ENCODE measurements at regions not wholly inside any gene's neighbourhood (a gene's known extent, or its start where the extent isn't known, plus 50 kb on each side); places are given as distances from the start of the nearest gene placed in this dataset.

- DNase-seq (ENCODE audit: low spot score) = no peak
Measured at GRCh38 chr12:127275416-127275815, 991.6 kb upstream of the TMEM132C start.

- peak; percentile 51 for DNase-seq (ENCODE audit: low spot score)
Measured at GRCh38 chr12:127277882-127278281, 989.1 kb upstream of the TMEM132C start.

GRCh38 chr12:127278351-127278750 lies 988.6 kb upstream of the TMEM132C start:
- DNase-seq (ENCODE audit: low spot score) = peak; percentile 64

GRCh38 chr12:127280393-127281275 lies 986.3 kb upstream of the TMEM132C start:
- DNase-seq (ENCODE audit: low spot score) = no peak

- DNase-seq (ENCODE audit: low spot score) = no peak
Measured at GRCh38 chr12:127282786-127283565, 984.0 kb upstream of the TMEM132C start.

DNA sequence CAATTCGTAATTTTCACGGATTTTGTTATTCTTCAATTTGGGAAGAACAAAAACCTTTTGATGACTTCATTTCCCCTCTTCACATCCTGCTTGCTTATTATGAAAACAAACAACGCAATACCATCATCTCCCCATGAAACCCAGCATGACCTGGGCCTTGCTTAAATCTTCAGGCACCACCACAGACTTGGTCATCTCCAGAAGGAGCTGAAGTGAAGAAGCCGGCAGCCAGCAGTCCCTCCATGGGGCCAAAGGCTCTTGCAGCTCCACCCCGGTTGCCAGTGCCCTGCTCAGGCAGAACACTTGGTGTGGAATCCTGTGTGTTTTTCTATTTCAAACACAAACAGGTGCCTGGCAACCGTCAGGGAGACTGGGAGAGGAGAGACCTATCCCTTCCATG lies 982.9 kb upstream of the TMEM132C start:
- peak; percentile 45 for DNase-seq (ENCODE audit: low spot score)

DNA sequence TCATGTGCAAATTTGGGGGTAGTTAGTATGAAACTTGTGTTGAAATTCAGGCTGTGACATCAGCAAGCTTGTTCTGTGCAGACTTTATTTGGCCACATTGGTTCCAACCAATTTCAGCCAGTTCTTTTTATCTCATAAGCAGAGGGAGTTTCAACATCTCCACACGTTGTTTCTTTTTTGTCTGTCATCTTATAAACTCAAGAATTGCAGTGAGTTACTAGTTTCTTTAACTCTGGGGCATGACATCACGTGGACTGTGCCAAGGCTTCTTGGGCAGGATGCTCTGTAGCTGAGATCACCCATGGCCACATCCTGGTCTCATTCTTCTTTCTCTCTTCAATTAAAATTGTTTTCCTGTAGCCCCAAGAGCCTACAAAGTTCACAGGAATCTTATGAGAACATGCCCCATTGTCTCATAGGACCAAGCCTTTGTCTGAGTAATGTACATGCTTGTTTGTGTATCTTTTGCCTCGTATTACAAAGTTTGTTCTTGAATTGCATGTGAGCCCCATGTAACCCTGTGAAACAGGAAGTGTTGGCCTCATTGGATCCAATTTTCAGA lies 982.0 kb upstream of the TMEM132C start:
- no peak for DNase-seq (ENCODE audit: low spot score)

DNA sequence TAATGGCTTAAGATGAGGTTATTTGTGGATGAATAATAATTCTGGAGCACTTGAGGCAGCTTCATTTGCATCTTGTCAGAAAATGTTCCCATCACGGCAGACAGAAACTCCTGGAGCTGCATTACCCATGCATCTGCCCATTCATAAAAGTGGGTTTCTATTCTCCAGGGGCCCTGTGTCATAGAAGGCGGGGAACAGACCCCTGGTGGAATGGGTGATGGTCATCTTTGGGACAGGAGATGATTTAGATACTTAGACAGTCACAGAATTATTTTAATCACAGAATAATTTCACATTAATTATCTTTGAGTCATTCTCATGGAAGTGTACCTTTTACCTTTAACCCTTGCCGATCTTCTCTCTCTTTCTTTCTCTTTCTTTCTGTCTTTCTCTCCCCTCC lies 980.7 kb upstream of the TMEM132C start:
- no peak for DNase-seq (ENCODE audit: low spot score)

DNA sequence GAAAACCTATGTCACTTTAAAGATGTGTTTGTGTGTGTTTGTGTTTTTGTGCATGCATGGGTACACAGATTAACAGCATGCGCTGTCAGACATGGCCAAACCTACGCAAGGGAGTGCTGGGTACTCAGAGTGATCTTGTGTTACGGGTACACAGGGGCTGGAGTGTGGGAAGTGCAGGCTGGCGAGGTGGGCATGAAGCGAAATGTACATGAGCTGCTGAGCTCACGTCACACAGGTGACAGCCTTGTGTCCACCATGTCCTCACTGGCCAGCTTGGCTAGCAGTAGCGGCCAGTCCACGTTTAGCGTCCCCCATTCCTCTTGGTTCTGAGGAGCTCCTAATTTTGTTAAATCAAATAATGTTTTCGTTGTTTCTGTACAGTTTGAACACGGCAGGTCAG lies 979.7 kb upstream of the TMEM132C start:
- peak; percentile 47 for DNase-seq (ENCODE audit: low spot score)

DNA sequence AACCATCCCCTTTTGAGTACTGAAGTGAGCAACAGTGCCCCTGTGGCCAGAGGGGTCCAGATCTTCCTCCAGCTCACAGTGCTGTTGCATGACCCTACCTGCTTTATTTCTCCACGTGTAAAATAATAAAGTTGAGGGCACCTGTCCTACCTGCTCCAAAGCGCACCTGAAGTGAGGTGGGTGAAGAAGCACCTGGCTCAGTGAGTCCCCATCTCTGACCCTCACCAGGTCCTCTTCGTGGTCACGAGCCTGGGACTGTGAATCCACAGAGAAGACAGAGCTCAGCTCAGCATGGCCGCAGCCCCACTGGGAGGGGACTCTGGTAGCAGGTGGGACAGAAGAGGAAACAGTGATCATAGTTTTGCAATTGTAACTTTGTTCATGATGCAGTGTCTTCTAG lies 976.7 kb upstream of the TMEM132C start:
- peak; percentile 16 for DNase-seq (ENCODE audit: low spot score)

GRCh38 chr12:127292736-127293135 lies 974.2 kb upstream of the TMEM132C start:
- DNase-seq (ENCODE audit: low spot score) = peak; percentile 51

- peak; percentile 78 for DNase-seq (ENCODE audit: low spot score)
Measured at GRCh38 chr12:127293507-127294310, 973.3 kb upstream of the TMEM132C start.

GRCh38 chr12:127294651-127295210 lies 972.2 kb upstream of the TMEM132C start:
- peak; percentile 47 for DNase-seq (ENCODE audit: low spot score)

DNA sequence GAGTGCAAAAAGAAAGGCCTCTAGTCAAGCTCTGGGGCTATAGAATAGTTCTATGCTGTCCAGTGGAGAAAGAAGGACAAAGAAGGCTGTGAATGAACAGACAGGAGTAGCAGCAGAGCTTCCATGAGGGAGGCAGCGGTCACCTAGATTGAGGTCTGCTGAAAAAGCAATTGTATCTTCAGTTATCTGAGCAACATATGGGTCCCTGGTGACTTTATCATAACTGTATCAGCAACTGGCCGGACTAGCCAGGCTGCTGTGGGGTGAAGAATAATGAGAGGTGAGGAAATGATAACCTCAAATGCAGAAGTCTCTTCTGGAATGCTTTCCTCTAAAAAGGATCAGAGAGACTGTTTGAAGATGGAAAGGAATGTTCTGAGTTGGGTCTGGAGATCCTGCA lies 971.3 kb upstream of the TMEM132C start:
- peak; percentile 14 for DNase-seq (ENCODE audit: low spot score)

- DNase-seq (ENCODE audit: low spot score) = no peak
Measured at GRCh38 chr12:127296591-127296990, 970.4 kb upstream of the TMEM132C start.

DNA sequence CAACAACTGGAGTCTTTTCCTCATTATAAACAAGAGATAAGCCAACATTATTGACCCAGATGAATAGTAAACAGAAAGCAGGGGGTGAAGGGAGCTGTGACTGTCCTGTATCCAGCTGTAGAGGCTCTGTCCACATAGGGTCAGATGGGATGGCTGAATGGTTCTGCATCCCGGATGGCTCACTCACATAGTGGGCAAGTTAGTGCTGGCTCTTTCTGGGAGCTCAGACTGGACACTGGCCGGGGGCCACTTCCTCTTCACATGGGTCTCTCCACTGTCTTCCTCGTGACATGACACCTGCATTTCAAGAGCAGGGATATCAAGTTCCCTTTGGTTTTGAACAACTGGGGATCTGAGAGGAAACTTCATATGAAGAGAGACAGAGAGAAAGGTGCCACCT lies 969.6 kb upstream of the TMEM132C start:
- DNase-seq (ENCODE audit: low spot score) = peak; percentile 37

- peak; percentile 2 for DNase-seq (ENCODE audit: low spot score)
Measured at GRCh38 chr12:127300075-127300474, 966.9 kb upstream of the TMEM132C start.

DNA sequence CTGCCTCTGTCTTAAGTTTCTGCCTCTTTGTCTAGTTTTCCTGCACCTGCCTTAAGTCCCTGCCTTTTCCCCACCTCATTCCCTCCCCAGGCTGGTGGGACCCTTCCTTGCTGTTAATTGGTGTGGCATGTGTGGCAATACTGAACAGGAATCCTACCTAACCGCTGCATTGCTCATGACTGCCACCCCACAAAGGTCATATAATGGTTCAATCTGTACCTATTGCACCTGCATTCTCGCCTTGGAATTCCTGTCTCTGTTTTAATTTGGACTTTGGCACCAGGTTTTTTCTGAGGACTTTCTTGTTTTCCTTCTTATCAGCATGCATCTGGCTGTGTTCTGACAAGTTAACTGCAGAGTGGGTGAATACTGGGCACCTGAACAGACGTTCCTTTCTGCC lies 966.2 kb upstream of the TMEM132C start:
- peak; percentile 1 for DNase-seq (ENCODE audit: low spot score)

DNA sequence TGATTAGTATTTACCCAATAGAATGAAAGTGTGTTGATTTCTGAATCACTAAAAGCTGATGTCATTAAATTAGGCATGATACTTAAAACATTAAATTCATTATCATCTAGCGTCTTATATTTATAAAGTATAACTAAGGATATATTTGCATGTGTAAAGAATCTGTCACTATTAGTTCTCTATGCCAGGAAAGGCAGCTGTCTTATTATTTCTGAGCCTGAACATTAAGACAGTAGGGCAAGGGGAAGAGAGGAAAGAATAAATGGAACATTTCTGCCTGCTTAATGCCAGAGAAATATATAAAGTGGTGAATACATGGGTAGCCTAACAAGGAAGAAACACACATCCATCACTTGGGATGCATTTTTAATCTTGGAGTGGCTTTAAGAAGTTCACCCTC lies 965.1 kb upstream of the TMEM132C start:
- DNase-seq (ENCODE audit: low spot score) = no peak

DNA sequence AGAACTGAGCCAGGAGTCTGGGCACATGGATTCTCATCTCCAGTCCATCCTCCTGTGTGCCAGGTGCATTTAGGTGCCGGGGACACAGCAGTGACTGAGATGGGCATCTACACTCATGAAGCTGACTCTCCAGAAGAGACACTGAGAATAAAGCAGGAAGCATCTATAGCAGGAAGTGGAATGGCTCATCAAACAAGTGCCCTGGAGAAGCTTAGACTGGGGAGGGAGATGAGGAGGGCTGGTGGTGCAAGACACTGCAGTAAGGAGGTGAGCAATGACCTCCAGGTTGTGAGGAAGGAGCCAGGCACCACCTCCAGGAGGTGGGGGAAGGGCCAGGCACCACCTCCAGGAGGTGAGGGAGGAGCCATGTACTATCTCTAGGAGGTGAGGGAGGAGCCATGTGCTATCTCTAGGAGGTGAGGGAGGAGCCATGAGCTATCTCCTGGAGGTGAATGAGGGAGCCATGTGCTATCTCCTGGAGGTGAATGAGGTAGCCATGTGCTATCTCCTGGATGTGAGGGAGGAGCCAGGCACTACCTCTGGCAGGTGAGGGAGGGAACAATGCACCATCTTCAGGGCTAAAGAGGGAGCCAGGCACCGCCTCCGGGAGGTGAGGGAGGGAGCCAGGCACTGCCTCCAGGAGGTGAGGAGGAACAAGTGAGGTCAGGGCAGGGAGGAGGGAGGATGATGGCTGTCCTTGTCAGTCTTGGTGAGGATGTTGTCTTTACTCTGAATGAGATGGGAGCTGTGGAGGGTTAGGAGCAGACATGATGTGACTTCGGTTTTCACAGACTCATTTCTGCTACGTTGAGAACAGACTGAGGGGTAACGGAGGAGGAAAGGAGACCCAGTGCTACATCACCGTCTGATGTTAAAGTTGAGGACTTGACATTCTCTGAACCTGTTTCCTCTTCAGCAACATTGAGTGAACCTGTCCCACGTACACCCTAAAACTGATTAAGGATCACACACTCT lies 961.9 kb upstream of the TMEM132C start:
- no peak for DNase-seq (ENCODE audit: low spot score)
